G401 (cell line): ENCODE measurements at regions not wholly inside any gene's neighbourhood (a gene's known extent, or its start where the extent isn't known, plus 50 kb on each side); places are given as distances from the start of the nearest gene placed in this dataset.
A peak's percentile ranks its signal among the peaks of the same experiment; 100 is the strongest.
"Not testable (repeated sequence)": the region's sequence is repeated elsewhere in the genome, so short reads cannot be mapped to it uniquely, and the experiment has no call there.

Source experiments
- DNase-seq: peaks from one replicate; pipeline ENCODE4 v3.0.0-alpha.2; 2015; ENCODE audit warnings: low spot score
- in situ Hi-C: cut with HindIII; loops from 2 replicates; pipeline ENCODE4 v1.10.0; 2016; ENCODE audit warnings: low sequenced_read_pairs, mixed read lengths

DNA sequence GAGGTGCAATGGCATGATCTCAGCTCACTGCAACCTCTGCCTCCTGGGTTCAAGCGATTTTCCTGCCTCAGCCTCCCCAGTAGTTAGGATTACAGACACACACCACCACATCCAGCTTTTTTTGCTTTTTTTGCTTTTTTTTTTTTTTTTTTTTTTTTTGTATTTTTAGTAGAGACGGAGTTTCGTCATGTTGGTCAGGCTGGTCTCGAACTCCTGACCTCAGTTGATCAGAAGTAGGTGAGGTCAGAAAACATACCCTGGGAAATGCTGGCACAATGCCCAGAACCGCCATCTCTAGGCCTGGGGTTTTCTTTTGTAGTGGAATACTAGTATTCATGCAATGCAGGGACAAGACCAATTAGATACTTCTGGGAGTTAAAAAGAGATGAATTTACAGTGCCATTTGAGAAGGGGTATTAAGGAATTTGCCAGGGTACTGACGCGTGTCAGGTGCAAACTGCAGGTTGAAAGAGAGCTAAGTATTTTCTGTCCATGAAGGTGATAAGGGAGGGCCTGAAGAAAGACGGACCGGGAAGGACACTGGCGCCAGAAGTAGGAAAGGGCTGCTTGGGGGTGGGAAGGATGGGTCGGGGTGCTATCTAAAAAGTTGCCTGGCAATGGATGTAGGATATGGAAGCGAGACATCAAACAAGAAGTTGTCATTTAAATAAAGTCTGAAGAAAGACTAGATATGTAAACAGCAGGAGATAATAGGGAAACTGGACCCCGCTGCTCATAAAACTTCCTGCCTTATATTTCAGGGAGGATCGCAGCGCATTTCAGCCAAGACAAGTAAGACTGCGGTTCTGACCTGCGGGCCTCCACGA, 95.8 kb downstream of the PPIAL4G start:
- in situ Hi-C loops, DNase-seq: not testable (repeated sequence)

DNA sequence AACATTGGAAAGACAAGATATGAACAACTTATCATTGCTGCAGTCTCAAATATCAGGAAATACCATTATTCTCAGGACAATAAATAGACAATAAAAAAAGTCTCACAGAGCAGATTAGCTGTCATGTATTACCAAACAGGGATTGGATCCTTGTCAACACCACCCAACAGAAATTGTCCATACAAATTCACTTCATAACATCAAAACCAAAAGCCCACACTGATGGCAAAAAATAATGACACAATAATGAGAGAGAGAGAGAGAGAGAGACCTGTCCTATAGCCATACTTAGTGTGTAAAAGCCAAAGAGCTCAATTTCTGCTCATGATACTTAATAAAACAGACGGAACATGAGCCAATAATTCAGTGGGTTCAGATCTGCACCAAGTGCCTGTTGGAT, 96.5 kb downstream of the PPIAL4G start:
- in situ Hi-C loops, result no loop called here
- no peak for DNase-seq

DNA sequence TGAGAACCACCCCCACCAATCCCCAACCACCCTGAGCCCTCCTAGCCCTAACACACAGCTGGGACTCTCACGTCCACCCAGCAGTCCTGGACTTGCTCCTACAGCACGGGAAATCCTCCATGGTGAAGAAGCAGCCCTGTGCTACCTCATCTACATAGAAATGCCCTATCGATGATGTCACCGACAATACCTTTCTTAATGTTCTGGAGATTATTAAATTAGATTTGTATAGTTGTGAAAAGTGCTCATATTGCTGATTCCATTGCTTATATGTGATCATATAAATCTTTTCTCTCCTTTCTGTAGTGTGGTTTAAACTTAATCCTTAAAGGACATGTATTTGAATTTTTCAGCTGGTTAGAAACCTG, 97.1 kb downstream of the PPIAL4G start:
- in situ Hi-C loops, DNase-seq: not testable (repeated sequence)

DNA sequence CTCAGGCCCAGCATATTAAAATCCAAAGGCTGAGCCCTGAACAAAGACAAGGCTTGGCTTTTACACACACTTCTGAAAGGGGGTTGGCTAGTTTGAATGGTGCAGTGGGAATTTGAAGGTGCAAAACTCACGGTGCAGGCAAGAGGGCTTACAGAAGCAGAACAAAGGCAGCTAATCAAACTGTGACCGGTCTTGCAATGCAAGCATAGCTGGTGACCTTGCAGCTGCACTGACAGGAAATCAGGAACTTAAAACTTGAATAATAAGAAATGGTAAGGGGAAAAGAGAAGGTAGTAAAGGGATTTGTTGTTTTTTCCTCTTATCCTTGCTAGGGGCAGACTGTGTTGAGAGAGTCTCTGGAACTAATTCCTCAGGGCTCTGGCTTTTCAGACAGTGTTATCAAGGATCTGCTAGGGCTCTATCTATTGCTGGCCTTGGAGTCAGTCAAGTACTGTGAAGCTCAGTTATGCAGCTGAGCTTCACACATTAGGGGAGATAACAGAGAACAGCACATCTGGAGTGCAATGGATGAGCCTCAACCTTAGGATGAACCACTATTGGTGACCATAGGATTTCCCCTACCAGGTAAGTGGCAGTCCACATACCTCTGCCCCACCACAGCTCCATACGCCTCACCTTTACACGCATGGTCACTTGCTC, 97.6 kb downstream of the PPIAL4G start:
- DNase-seq, result no peak
- in situ Hi-C loops, result no loop called here

DNA sequence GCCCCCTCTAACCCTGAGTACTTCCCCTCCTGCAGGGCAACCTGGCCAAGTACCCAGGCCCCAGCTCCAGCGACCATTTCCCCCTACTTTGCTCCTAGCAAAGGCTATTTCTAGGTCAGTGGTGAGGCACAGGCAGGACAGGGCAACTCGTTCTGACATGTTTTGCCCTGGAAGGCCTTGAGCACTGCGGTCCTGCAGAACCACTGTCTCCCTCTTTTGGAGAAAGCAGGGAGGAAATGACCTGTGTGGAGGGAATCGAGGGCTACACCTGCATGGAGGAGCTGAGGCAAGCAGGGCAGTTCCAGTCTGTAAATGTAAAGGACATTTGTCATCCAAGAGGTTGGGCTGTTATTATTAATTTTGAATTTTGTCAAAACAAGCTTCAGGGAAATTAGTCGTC, 99.1 kb downstream of the PPIAL4G start:
- in situ Hi-C loops, result no loop called here
- DNase-seq, result no peak

DNA sequence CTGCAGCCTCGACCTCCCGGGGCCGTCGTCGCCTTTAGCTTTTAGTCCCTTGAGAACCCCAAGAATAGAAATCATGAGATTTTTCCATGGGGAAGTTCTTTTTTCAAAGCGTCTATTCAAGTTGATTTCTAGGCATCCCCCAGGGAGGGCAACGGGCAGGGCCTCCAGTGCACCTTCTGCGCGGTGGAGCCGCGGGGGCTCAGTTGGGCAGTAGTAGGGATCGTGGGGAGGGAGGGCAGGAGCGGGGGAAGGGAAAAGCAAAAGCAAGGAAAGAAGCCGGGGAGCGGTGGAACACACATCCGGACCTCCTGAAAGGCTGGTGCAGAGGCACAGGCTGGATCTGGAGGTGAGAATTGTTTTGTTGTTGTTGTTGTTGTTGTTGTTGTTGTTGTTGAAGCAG, 103.4 kb downstream of the PPIAL4G start:
- no peak for DNase-seq
- in situ Hi-C loops, result no loop called here

DNA sequence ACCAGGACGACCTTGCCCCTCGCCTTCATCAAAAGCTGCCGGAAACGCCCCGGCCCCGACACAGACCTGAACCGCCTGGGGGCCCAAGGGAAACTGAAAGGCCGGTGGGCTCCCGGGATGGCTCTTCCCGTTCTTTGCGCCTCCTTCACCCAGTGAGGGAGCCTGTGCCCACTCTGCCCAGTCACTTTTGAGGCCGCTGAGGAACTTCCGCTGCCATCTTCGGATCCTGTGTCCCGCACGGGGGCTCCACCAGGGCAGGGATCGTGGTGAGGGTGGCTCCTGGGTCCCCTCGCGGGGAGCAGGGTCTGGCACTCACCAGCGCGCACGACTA, 104.0 kb downstream of the PPIAL4G start:
- DNase-seq, result no peak
- in situ Hi-C loops, result no loop called here

DNA sequence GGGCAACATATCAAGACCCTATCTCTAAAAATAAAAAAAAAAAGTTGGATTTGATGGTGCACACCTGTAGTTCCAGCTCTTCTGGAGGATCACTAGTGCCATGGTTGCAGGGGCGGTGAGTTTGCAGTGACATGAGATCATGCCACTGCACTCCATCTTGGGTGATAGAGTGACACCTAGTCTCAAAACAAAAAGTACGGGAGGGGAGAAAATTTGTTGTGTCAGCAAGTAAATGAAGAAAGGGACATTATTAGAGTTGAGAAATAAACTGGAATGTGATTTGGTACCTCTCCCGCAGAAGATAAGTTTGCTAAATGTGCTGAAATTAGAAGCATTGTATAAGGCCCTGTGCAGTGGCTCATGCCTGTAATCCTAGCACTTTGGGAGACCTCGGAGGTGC, 105.1 kb downstream of the PPIAL4G start:
- in situ Hi-C loops, DNase-seq: not testable (repeated sequence)

DNA sequence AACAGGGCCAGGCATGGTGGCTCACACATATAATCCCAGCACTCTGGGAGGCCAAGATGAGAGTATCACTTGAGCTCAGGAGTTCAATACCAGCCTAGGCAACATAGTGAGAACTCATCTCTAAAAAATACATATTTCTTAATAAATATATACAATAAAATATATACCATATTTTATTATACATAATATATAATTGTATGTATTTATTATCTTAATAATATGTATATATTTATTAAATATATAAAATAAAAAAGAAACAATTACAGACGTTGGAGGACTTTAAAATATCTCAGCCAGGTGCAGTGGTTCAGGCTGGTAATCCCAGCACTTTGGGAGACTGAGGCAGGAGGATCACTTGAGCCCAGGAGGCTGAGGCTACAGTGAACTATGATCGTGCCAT, 106.1 kb downstream of the PPIAL4G start:
- in situ Hi-C loops, DNase-seq: not testable (repeated sequence)

DNA sequence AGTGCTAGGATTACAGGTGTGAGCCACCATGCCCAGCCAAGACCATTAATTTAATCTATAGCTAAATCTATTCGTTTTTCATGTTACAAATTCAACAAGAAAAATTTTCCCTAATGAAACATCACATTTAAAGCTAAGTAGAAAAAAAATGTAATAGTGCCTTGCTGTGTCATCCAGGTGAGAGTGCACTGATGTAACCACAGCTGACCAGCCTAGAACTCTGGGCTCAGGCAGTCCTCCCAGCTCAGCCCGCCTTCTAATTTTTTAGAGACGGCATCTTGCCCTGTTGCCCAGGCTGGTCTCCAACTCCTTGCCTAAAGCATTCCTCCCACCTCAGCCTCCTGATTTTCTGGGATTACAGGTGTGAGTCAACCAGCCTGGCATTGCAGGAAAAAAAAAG, 109.0 kb downstream of the PPIAL4G start:
- DNase-seq, result no peak
- in situ Hi-C loops, result no loop called here

DNA sequence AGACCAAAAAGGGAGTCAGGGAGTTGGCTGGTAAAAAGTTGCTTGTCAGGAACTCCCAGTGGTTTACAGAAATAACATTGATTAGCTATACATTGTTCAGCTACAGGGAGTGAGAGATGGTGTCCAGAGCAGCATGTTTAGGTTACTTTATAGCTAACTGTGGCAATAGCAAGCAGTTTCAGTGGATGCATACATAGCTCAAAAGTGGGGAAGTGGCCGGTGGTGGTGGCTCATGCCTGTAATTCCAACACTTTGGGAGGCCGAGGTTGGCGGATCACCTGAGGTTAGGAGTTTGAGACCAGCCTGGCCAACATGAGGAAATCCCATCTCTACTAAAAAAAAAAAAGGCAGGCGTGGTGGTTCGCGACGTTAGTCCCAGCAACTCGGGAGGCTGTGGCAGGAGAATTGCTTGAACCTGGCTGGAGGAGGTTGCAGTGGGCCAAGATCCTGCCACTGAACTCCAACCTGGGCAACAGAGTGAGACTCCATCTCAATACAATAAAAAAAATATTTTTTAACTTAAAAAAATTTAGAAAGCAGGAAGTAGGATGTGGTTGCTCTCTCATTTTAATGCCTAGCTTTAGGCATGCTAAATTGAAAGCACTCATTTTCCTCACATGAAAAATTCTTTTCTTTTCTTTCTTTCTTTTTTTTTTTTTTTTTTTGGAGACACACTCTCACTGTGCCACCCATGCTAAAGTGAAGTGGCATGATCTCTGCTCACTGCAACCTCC, 109.7 kb downstream of the PPIAL4G start:
- no peak for DNase-seq
- in situ Hi-C loops, result no loop called here

DNA sequence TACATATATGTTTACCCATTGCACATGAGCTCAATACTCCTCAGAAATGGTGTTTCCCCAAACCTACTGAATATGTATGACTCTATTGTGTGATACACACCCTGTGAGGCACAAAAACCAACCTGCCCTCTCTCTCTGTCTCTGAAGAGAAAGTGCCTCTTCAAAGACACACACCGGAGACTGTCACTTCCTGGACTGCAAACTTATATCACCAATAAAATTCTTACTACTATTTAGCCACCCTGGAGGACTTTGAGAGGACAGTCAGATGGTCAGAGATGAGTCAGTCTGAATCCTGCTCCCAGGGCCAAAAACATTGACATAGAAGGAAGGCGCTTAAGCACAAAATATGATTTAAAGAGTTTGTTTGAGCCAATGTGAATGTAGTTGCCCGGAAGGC, 110.4 kb downstream of the PPIAL4G start:
- in situ Hi-C loops, result no loop called here
- no peak for DNase-seq

DNA sequence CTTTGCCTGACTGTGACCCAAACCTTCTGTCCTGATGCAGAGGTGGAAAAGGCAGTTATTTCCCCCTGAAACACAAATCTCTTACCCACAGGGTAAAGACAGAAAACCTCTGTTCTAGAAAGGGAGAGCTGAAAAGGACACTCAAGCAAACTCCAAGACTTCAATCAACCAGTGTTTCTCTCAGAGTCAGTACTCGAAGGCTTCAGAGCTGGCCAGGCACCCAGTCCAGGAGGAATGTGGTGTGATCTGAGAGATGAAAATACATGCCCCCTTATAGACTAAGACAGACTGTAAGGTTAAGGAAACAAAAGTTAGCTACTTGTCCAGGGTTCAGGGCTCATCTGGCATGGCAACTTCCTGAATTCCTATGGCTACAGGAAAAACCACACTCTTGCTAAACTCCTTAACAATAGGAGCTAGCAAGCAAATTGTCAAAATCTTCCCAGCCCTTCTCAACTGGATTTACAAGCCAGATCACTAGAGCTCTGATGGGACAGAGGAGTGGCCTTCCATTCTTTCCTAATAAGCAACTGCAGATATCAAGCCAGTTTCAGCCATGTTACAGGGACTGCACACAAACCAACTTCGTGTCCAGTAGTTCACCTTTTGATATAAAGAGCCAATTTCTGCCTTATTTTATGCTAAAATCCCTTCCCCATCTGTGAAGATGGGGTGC, 110.9 kb downstream of the PPIAL4G start:
- in situ Hi-C loops, DNase-seq: not testable (repeated sequence)

DNA sequence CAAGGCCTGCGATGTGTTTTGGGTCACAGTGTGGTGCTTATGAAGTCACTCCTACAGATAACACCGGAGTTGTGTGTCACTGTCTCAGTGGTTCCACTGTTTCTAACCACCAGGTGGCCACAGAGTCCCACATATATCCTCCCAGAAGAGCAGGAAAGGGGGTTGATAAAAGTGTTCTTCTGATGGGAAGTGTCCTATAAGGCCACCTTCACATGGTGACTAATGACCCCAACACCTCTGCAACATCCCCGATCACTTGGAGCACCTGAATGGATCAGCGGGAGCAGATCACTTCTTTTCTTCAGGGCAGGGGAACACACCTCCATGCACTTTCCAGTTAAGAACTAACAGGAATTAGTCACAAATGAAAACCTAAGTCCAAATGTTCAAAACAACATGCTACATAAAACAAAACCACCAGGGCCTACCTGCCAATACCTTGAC, 111.5 kb downstream of the PPIAL4G start:
- DNase-seq, result peak; percentile 86
- in situ Hi-C loops, result not testable (repeated sequence)

DNA sequence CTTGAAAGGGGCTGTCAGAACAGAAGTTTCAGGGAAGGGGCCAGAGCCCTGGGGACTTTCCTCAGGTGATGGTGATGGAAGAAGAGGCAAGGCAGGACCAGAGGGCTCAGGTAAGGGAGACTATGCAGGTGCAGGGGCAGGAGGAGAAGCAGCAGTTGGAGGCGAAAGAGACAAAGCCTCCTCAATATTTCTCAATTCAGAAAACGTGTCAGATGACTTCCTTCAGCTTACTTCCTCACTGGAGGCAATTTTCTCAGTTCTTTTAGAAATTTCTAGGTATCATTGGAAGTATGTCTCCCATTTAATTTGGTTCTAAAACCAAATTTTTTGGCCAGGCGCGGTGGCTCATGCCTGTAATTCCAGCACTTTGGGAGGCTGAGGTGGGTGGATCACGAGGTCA, 112.4 kb downstream of the PPIAL4G start:
- in situ Hi-C loops, DNase-seq: not testable (repeated sequence)

DNA sequence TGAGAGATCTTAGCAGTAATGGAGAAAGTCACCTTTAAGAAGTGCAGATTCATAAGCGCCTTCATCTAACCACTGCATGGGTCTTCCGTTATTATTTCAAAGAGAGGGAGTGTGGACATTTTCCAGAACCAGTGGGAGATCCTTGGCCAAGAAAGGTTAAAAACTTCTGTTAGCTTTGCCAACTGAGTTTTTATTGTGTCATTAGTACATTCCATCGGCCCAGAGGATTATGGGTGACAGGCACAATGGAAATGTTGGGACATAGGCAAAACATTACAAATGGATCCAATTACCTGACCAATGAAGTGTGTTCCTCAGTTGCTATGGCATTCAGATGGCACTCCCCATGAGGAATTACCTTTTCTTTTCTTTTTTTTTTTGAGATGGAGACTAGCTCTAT, 115.5 kb downstream of the PPIAL4G start:
- DNase-seq, result no peak
- in situ Hi-C loops, result no loop called here

DNA sequence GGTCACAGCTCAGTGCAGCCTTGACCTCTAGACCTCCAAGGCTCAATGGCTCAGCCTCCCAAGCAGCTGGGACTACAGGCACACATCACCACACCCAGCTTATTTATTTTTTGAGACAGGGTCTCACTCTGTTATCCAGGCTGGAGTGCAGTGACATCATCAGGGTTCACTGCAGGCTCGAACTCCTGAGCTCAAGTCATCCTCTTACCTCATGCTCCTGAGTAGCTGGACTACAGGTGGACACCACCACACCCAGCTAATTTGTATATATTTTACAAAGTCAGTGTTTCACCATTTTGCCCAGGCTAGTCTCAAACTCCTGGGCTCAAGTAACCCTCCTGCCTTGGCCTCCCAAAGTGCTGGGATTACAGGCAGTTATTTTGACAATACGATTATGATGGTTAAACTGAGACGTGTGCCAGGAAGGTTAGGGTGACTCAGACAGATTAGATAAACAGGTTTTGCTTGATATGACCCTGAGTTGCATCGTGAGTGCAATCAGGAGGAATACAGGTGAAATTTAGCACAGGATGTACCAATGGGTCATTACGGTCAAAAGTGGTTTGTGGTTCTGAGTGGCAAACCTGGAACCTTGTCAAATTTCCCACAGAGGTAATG, 116.9 kb downstream of the PPIAL4G start:
- DNase-seq, in situ Hi-C loops: not testable (repeated sequence)

DNA sequence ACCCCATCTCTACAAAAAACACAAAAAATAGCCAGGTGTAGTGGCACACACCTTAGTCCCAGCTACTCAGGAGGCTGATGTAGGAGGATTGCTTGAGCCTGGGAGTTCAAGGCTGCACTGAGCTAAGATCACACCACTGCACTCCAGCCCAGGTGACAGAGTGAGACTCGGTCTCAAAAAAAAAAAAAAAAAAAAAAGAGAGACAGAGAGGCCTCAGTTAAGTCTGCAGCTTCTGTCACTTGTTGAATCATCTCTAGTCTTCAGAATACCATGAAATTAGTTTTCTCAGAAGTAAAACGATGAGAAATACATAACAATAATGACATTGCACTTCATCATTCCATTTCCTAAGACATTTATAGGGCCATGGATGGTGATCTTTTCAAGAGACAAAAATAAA, 118.0 kb downstream of the PPIAL4G start:
- in situ Hi-C loops, DNase-seq: not testable (repeated sequence)

DNA sequence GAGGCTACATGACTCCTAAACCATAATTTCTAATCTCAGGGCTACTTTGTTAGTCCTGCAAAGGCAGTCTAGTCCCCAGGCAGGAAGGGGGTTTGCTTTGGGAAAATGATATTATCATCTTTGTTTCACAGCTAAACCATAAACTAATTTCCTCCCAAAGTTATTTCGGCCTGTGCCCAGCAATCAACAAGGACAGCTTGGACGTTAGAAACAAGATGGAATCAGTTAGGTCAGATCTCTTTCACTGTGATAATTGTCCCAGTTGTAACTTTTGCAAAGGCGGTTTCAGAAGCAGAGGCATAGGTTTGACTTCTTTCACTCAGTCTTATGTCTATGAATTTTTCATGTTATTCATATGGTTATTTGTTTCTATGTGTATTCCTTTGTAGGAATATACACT, 119.1 kb downstream of the PPIAL4G start:
- in situ Hi-C loops, result not testable (repeated sequence)

More for the DNA sequence above, 119.1 kb downstream of the PPIAL4G start:
- DNase-seq, result not testable (repeated sequence)
